ENCODE measurements at regions not wholly inside any gene's neighbourhood (a gene's known extent, or its start where the extent isn't known, plus 50 kb on each side); places are given as distances from the start of the nearest gene placed in this dataset.

DNA sequence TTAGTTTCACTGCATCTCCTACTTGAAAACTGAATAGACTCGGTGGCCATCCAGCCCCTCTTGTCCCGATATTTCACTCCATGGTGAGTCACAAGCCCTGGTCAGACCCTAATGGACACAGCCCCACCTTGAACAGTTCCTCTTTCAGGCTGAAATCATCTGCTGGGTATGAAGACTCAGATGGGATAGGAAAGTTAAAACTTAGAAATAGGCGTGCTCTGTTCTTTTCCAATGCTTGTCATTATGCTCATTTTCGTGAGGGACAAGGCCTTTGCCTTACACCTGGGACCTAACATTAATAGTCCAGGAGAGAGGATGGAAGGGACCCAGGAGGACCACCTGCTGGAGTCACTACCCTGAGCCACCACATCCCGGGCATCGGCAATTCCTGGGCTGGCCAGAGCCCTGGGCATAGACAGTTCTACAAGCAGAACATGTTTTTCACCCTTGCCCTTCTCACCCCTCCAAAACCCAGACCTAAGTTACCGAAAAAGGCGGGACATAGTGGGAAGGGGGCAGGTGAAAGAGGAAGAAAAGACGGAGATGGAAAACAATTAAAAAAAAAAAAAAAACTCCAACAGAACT is 278.3 kb downstream of the SOX9 start:
- no peaks in the 10 kb centered on the region for H3K4me1 Mint-ChIP-seq
- no peak overlapping the region for H3K4me3 Mint-ChIP-seq
- ATAC-seq (no peak), DNase-seq (no peak)
- H3K9me3 Mint-ChIP-seq = peaks cover 0 to 13% (median 0%) of the 10 kb centered on the region in 9 donors
- no peak overlapping the region for H3K27ac Mint-ChIP-seq
- H3K36me3 Mint-ChIP-seq = no peaks in the 10 kb centered on the region
- H3K27me3 Mint-ChIP-seq = peaks cover 0 to 14% (median 2%) of the 10 kb centered on the region in 5 donors
- POLR2A ChIA-PET = no interaction called here

DNA sequence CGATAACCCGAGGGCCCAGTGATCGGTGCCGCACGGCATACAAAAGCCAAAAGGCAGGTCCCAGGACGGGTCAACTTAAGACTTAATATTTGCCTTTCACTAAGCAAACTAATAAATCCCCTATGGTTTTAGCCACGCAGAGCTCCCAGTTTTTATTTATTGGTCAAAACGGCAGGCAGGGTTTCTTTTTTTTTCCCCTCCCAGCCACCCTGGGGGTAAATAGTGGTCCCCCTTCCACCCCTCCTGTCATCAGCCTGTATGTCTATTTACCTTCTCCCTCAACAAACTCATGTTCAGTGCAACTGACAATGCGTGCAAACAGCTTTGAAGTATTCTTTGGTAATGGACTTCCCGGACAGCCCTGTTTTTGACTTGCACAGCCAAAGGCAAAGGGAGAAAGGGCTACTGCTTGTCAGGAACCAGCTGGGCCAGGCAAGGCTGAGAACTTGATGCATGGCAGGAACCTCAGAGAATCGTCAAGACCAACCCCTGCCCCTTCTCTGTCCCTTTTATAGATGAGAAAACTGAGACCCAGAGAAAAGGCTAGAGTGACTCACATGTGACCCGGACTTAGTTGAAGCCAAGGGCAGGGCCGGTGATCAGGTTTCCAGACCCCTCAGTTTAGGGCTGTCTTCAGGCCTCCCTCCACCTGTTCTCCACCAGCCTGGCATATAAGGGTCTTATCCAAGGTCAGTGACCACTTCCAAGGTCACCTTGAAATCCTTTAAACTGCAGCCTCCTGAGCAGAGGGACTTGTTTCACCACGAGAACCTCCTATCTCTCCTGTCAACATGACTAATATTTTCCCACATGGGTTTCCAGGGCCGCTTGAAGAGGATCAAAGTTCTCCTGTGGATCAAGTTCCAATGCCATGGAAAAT is 279.0 kb downstream of the SOX9 start:
- POLR2A ChIA-PET = no interaction called here
- ATAC-seq = no peak

DNA sequence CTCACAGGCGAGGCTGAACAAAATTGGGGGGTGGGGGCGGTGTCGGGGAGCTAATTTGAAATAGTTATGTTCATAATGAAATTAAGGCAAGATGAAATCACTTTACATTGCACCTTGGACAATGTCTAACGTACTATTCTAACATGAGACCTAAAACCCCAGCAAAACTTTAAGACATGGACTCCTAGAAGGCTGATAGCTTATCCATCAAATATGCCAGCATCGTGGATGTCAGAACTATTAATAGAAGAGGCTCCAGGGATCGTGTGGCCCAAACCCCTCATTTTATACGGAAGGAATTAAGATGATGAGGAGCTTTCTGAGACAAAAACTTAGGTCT is 279.6 kb downstream of the SOX9 start:
- H3K9me3 Mint-ChIP-seq = peaks cover 0 to 13% (median 0%) of the 10 kb centered on the region in 9 donors
- H3K27ac Mint-ChIP-seq = no peak overlapping the region
- peaks cover 0 to 14% (median 2%) of the 10 kb centered on the region in 5 donors for H3K27me3 Mint-ChIP-seq
- H3K4me3 Mint-ChIP-seq = no peak overlapping the region
- ATAC-seq = no peak
- no peak for DNase-seq
- no peaks in the 10 kb centered on the region for H3K36me3 Mint-ChIP-seq
- no peaks in the 10 kb centered on the region for H3K4me1 Mint-ChIP-seq
- POLR2A ChIA-PET = no interaction called here

More for the DNA sequence above, 279.0 kb downstream of the SOX9 start:
- Mint-ChIP-seq H3K9me3 (peaks cover 0 to 13% (median 0%) of the 10 kb centered on the region in 9 donors), H3K4me1 (no peaks in the 10 kb centered on the region), H3K27ac (no peak overlapping the region), H3K4me3 (no peak overlapping the region), H3K36me3 (no peaks in the 10 kb centered on the region), H3K27me3 (peaks cover 0 to 14% (median 2%) of the 10 kb centered on the region in 5 donors)
- DNase-seq = no peak

DNA sequence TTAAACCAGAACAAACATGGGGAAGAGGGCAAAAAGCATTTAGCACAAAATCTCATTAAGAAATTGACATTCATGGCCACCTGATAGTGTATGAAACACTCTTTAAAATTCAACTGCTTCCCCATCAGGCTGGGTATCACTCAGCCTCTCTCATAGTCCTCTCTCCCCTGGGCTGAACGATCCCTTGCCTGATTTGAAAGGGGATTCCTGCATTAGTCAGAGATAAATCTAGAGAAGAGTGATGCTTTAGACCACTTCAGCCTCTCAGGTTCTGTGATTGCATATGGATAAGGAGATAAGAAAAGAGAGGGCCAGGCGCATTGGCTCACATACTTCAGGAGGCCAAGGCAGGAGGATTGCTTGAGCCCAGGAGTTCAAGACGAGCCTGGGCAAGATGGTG is 280.0 kb downstream of the SOX9 start:
- no peak for ATAC-seq
- Mint-ChIP-seq H3K36me3 (no peaks in the 10 kb centered on the region), H3K9me3 (peaks cover 0 to 13% (median 0%) of the 10 kb centered on the region in 9 donors), H3K27ac (no peak overlapping the region), H3K4me1 (no peaks in the 10 kb centered on the region), H3K4me3 (no peak overlapping the region), H3K27me3 (peaks cover 0 to 14% (median 2%) of the 10 kb centered on the region in 5 donors)
- no peak for DNase-seq
- POLR2A ChIA-PET = no interaction called here

GRCh38 chr17:72401883-72402726 is 281.3 kb downstream of the SOX9 start:
- POLR2A ChIA-PET = no interaction called here
- peaks cover 0 to 13% (median 0%) of the 10 kb centered on the region in 9 donors for H3K9me3 Mint-ChIP-seq
- H3K27me3 Mint-ChIP-seq = peaks cover 0 to 21% (median 8%) of the 10 kb centered on the region in 5 donors
- H3K4me1 Mint-ChIP-seq = no peaks in the 10 kb centered on the region
- no peaks in the 10 kb centered on the region for H3K36me3 Mint-ChIP-seq
- H3K27ac Mint-ChIP-seq = no peak overlapping the region
- no peak for DNase-seq
- H3K4me3 Mint-ChIP-seq = no peak overlapping the region
- ATAC-seq = no peak

- POLR2A ChIA-PET = no interaction called here
- no peak for DNase-seq
- ATAC-seq = no peak
- no peaks in the 10 kb centered on the region for H3K36me3 Mint-ChIP-seq
- H3K27me3 Mint-ChIP-seq = peaks cover 0 to 18% (median 7%) of the 10 kb centered on the region in 5 donors
- H3K4me1 Mint-ChIP-seq = no peaks in the 10 kb centered on the region
- peaks cover 0 to 10% (median 0%) of the 10 kb centered on the region in 9 donors for H3K9me3 Mint-ChIP-seq
- H3K4me3 Mint-ChIP-seq = no peak overlapping the region
- no peak overlapping the region for H3K27ac Mint-ChIP-seq
Measured at GRCh38 chr17:72402727-72403210, 281.9 kb downstream of the SOX9 start.

GRCh38 chr17:72403713-72404209 is 282.9 kb downstream of the SOX9 start:
- Mint-ChIP-seq H3K27ac (no peak overlapping the region), H3K4me3 (no peak overlapping the region), H3K27me3 (peaks cover 0 to 16% (median 9%) of the 10 kb centered on the region in 5 donors), H3K36me3 (no peaks in the 10 kb centered on the region), H3K4me1 (no peaks in the 10 kb centered on the region), H3K9me3 (peaks cover 0 to 9% (median 0%) of the 10 kb centered on the region in 9 donors)
- no peak for DNase-seq
- no peak for ATAC-seq
- POLR2A ChIA-PET = no interaction called here

GRCh38 chr17:72404872-72405271 is 284.1 kb downstream of the SOX9 start:
- no peaks in the 10 kb centered on the region for H3K36me3 Mint-ChIP-seq
- H3K4me3 Mint-ChIP-seq = no peak overlapping the region
- H3K27ac Mint-ChIP-seq = no peak overlapping the region
- H3K9me3 Mint-ChIP-seq = peaks cover 0 to 9% (median 0%) of the 10 kb centered on the region in 9 donors
- DNase-seq (no peak), ATAC-seq (no peak)
- H3K27me3 Mint-ChIP-seq = peaks cover 0 to 11% (median 8%) of the 10 kb centered on the region in 5 donors
- no peaks in the 10 kb centered on the region for H3K4me1 Mint-ChIP-seq
- POLR2A ChIA-PET = no interaction called here

- peaks cover 0 to 11% (median 8%) of the 10 kb centered on the region in 5 donors for H3K27me3 Mint-ChIP-seq
- no peaks in the 10 kb centered on the region for H3K4me1 Mint-ChIP-seq
- ATAC-seq = no peak
- no peak overlapping the region for H3K27ac Mint-ChIP-seq
- POLR2A ChIA-PET = interaction anchor here (0.6 kb wide), 1 partner anchor 19 kb away, joined by 3 read pairs; no protein-coding TSS in a partner anchor
- no peak for DNase-seq
- H3K4me3 Mint-ChIP-seq = no peak overlapping the region
- no peaks in the 10 kb centered on the region for H3K36me3 Mint-ChIP-seq
- H3K9me3 Mint-ChIP-seq = peaks cover 0 to 9% (median 0%) of the 10 kb centered on the region in 9 donors
Measured at GRCh38 chr17:72405662-72406230, 284.9 kb downstream of the SOX9 start.

- no peak for ATAC-seq
- Mint-ChIP-seq H3K27ac (no peak overlapping the region), H3K4me1 (no peaks in the 10 kb centered on the region)
Measured at GRCh38 chr17:72406498-72406897, 285.7 kb downstream of the SOX9 start.

GRCh38 chr17:72407336-72407909 is 286.6 kb downstream of the SOX9 start:
- Mint-ChIP-seq H3K27me3 (peaks cover 0 to 11% (median 8%) of the 10 kb centered on the region in 5 donors), H3K9me3 (peaks cover 0 to 7% (median 0%) of the 10 kb centered on the region in 9 donors), H3K27ac (no peak overlapping the region), H3K36me3 (no peaks in the 10 kb centered on the region), H3K4me3 (no peak overlapping the region), H3K4me1 (no peaks in the 10 kb centered on the region)
- ATAC-seq (no peak), DNase-seq (no peak)
- POLR2A ChIA-PET = no interaction called here

More at GRCh38 chr17:72406498-72406897, 285.7 kb downstream of the SOX9 start:
- H3K4me3 Mint-ChIP-seq = no peak overlapping the region
- peaks cover 0 to 11% (median 8%) of the 10 kb centered on the region in 5 donors for H3K27me3 Mint-ChIP-seq
- POLR2A ChIA-PET = interaction anchor here (0.6 kb wide), 1 partner anchor 18 kb away, joined by 3 read pairs; no protein-coding TSS in a partner anchor
- DNase-seq = no peak
- peaks cover 0 to 9% (median 0%) of the 10 kb centered on the region in 9 donors for H3K9me3 Mint-ChIP-seq
- H3K36me3 Mint-ChIP-seq = no peaks in the 10 kb centered on the region

- ATAC-seq = no peak
- Mint-ChIP-seq H3K4me3 (no peak overlapping the region), H3K4me1 (no peaks in the 10 kb centered on the region), H3K9me3 (peaks cover 0 to 7% (median 0%) of the 10 kb centered on the region in 9 donors), H3K36me3 (no peaks in the 10 kb centered on the region), H3K27ac (no peak overlapping the region), H3K27me3 (peaks cover 0 to 11% (median 8%) of the 10 kb centered on the region in 5 donors)
- no peak for DNase-seq
- POLR2A ChIA-PET = no interaction called here
Measured at GRCh38 chr17:72407931-72408330, 287.1 kb downstream of the SOX9 start.

All from naive thymus-derived CD8-positive, alpha-beta T cell (primary cell).